ENCODE measurements at regions not wholly inside any gene's neighbourhood (a gene's known extent, or its start where the extent isn't known, plus 50 kb on each side); places are given as distances from the start of the nearest gene placed in this dataset.

- BruUV-seq (replicated peaks), result no TSS peak
- POLR2A ChIA-PET, result no interaction called here
- dilution Hi-C loops (cut with MboI; ENCODE audit: extremely low pct_ligation_motif_present, low sequenced_read_pairs), result no loop called here
These were observed 109.1 kb upstream of the TIAM2 start for GRCh38 chr6:154886016-154886415.

GRCh38 chr6:154886471-154886870 is 108.6 kb upstream of the TIAM2 start:
- intact Hi-C loops (cut with micrococcal nuclease) (no loop called here), dilution Hi-C loops (cut with MboI; ENCODE audit: extremely low pct_ligation_motif_present, low sequenced_read_pairs) (no loop called here)
- H3K36me3 ChIP-seq (ENCODE audit: control insufficient read depth in 2 of 2, extremely low read depth in 1 of 2, insufficient read depth in 2 of 2, low read length in 2 of 2), result no peaks in the 10 kb centered on the region
- no peak overlapping the region for H3K27ac ChIP-seq (ENCODE audit: insufficient read depth, low read depth, low read length)
- ChIA-PET CTCF (interaction anchor here (0.9 to 1.1 kb wide), 3 partner anchors 9 to 18 kb away, joined by 3 read pairs; no protein-coding TSS in a partner anchor), POLR2A (no interaction called here)
- DNase-seq (ENCODE audit: low read depth, low spot score), result no peak
- H3K27me3 ChIP-seq (ENCODE audit: control insufficient read depth in 2 of 2, insufficient read depth in 2 of 2, low read length in 2 of 2), result no peaks in the 10 kb centered on the region
- no peak overlapping the region for H2AFZ ChIP-seq (ENCODE audit: low read depth, low read length)
- FAIRE-seq, result no peak
- no peaks in the 10 kb centered on the region for H3K79me2 ChIP-seq (ENCODE audit: control insufficient read depth, insufficient read depth, low read length)
- H3K9me1 ChIP-seq (replicated peaks; ENCODE audit: control insufficient read depth, extremely low read depth, insufficient read depth, low read length), result no peaks in the 10 kb centered on the region
- no peaks in the 10 kb centered on the region for H3K9me3 ChIP-seq (replicated peaks; ENCODE audit: control insufficient read depth, insufficient read depth, low read length)
- no peaks in the 10 kb centered on the region for H4K20me1 ChIP-seq (replicated peaks; ENCODE audit: control insufficient read depth, extremely low read depth, insufficient read depth, low read length)
- no peak overlapping the region for H3K9ac ChIP-seq (replicated peaks; ENCODE audit: extremely low read depth, insufficient read depth, low read length)
- TF ChIP-seq POLR2A (IDR thresholded peaks at IDR 0.05; ENCODE audit: low read depth, low read length) (no peak), GATA2 (IDR thresholded peaks at IDR 0.05; ENCODE audit: insufficient read depth, insufficient read length, low read depth, low read length) (no peak), POLR2AphosphoS5 (IDR thresholded peaks at IDR 0.05; ENCODE audit: insufficient read depth, low read depth, low read length) (no peak), EZH2 (IDR thresholded peaks at IDR 0.05; ENCODE audit: borderline replicate concordance, low read depth, low read length, severe bottlenecking) (no peak), FOS (IDR thresholded peaks at IDR 0.05; ENCODE audit: borderline replicate concordance, insufficient read depth, low read length) (no peak), JUN (IDR thresholded peaks at IDR 0.05; ENCODE audit: borderline replicate concordance, insufficient read depth, insufficient read length, low read depth) (no peak), MAX (IDR thresholded peaks at IDR 0.05; ENCODE audit: insufficient read depth, insufficient read length) (no peak), CTCF (IDR thresholded peaks at IDR 0.05; ENCODE audit: extremely low read depth in 1 of 2, insufficient read depth in 1 of 2, low read depth in 1 of 2, low read length in 2 of 2) (no peak), MYC (IDR thresholded peaks at IDR 0.05; ENCODE audit: low read depth, low read length) (no peak)
- no peaks in the 10 kb centered on the region for H3K4me1 ChIP-seq (ENCODE audit: control insufficient read depth, extremely low read depth, insufficient read depth, low read length)
- no TSS peak for BruUV-seq (replicated peaks)
- H3K4me3 ChIP-seq (replicated peaks in 1 of 3; ENCODE audit: insufficient read depth in 1 of 3, low read depth in 1 of 3, low read length in 3 of 3), result no peak overlapping the region
- H3K4me2 ChIP-seq (ENCODE audit: insufficient read depth, low read length), result no peak overlapping the region

More at GRCh38 chr6:154886016-154886415, 109.1 kb upstream of the TIAM2 start:
- Histone ChIP-seq H3K9me3 (replicated peaks; ENCODE audit: control insufficient read depth, insufficient read depth, low read length) (no peaks in the 10 kb centered on the region), H4K20me1 (replicated peaks; ENCODE audit: control insufficient read depth, extremely low read depth, insufficient read depth, low read length) (no peaks in the 10 kb centered on the region), H3K36me3 (ENCODE audit: control insufficient read depth in 2 of 2, extremely low read depth in 1 of 2, insufficient read depth in 2 of 2, low read length in 2 of 2) (no peaks in the 10 kb centered on the region), H3K4me1 (ENCODE audit: control insufficient read depth, extremely low read depth, insufficient read depth, low read length) (no peaks in the 10 kb centered on the region), H3K27me3 (ENCODE audit: control insufficient read depth in 2 of 2, insufficient read depth in 2 of 2, low read length in 2 of 2) (no peaks in the 10 kb centered on the region), H2AFZ (ENCODE audit: low read depth, low read length) (no peak overlapping the region), H3K79me2 (ENCODE audit: control insufficient read depth, insufficient read depth, low read length) (no peaks in the 10 kb centered on the region), H3K4me2 (ENCODE audit: insufficient read depth, low read length) (no peak overlapping the region), H3K9me1 (replicated peaks; ENCODE audit: control insufficient read depth, extremely low read depth, insufficient read depth, low read length) (no peaks in the 10 kb centered on the region), H3K4me3 (replicated peaks in 1 of 3; ENCODE audit: insufficient read depth in 1 of 3, low read depth in 1 of 3, low read length in 3 of 3) (no peak overlapping the region), H3K9ac (replicated peaks; ENCODE audit: extremely low read depth, insufficient read depth, low read length) (no peak overlapping the region), H3K27ac (ENCODE audit: insufficient read depth, low read depth, low read length) (no peak overlapping the region)
- intact Hi-C loops (cut with micrococcal nuclease), result no loop called here
- DNase-seq (ENCODE audit: low read depth, low spot score), result no peak
- FAIRE-seq, result no peak
- CTCF ChIA-PET, result interaction anchor here (0.9 kb wide), 1 partner anchor 9 kb away, joined by 3 read pairs; no protein-coding TSS in a partner anchor
- TF ChIP-seq GATA2 (IDR thresholded peaks at IDR 0.05; ENCODE audit: insufficient read depth, insufficient read length, low read depth, low read length) (no peak), CTCF (IDR thresholded peaks at IDR 0.05; ENCODE audit: extremely low read depth in 1 of 2, insufficient read depth in 1 of 2, low read depth in 1 of 2, low read length in 2 of 2) (no peak), POLR2AphosphoS5 (IDR thresholded peaks at IDR 0.05; ENCODE audit: insufficient read depth, low read depth, low read length) (no peak), MYC (IDR thresholded peaks at IDR 0.05; ENCODE audit: low read depth, low read length) (no peak), EZH2 (IDR thresholded peaks at IDR 0.05; ENCODE audit: borderline replicate concordance, low read depth, low read length, severe bottlenecking) (no peak)
